SK-N-SH (cell line): ENCODE measurements at regions not wholly inside any gene's neighbourhood (a gene's known extent, or its start where the extent isn't known, plus 50 kb on each side); places are given as distances from the start of the nearest gene placed in this dataset.

Source experiments
- CTCF ChIA-PET: fragments of 300-600, 350-600 bp; formaldehyde crosslinking; extraction: SDS; loops from one replicate; lab custom pipeline; 2021; lab: Yijun Ruan, JAX
- POLR2A ChIA-PET: fragments of 350-600 bp; sonication (Branson Sonifier 250); formaldehyde crosslinking; extraction: SDS; loops from one replicate; lab custom pipeline; 2020; ENCODE audit warnings: antibody characterized with exemption, inconsistent platforms; lab: Yijun Ruan, JAX
- DNase-seq: peaks from one replicate; pipeline ENCODE4 v3.0.0; 2012
- H2AFZ ChIP-seq: fragments of 200-600 bp; sonication (generic); 2 replicates; pipeline ENCODE4 v1.8.1; 2016; ENCODE audit warnings: antibody characterized with exemption, mild to moderate bottlenecking, low read depth
- H3F3A ChIP-seq: fragments of 200-600 bp; sonication (generic); replicated peaks from 2 replicates; pipeline ENCODE3; 2016; ENCODE audit warnings: antibody characterized with exemption, mild to moderate bottlenecking; ENCODE audit not compliant: insufficient read depth
- H3K27ac ChIP-seq, 2 experiments: fragments of 200-500 bp in 1 of 2; fragments of 200-600 bp in 1 of 2; sonication (Bioruptor generic) in 1 of 2; sonication (generic), shearing (Covaris generic) in 1 of 2; 2 replicates each; pipeline versions ENCODE4 v1.5.1 to v1.6.1; 2014 to 2016; ENCODE audit warnings: low read depth in 2 of 2, inconsistent platforms in 1 of 2, low read length in 1 of 2, mild to moderate bottlenecking in 1 of 2, mixed read lengths in 1 of 2
- H3K27me3 ChIP-seq: fragments of 200-600 bp; sonication (generic), shearing (Covaris generic); 2 replicates; pipeline ENCODE4 v1.6.1; 2016; ENCODE audit warnings: mixed run types; ENCODE audit not compliant: insufficient read depth
- H3K36me3 ChIP-seq, 2 experiments: fragments of 200-500 bp in 1 of 2; fragments of 200-600 bp in 1 of 2; sonication (Bioruptor generic) in 1 of 2; sonication (generic) in 1 of 2; replicated peaks in 1 of 2; 2 replicates each; pipeline versions ENCODE3 to v1.5.1; 2014 to 2016; ENCODE audit warnings: low read length in 1 of 2, mild to moderate bottlenecking in 1 of 2; ENCODE audit not compliant: insufficient read depth in 2 of 2, control insufficient read depth in 1 of 2
- H3K4me1 ChIP-seq, 2 experiments: fragments of 200-500 bp in 1 of 2; fragments of 200-600 bp in 1 of 2; sonication (Bioruptor generic) in 1 of 2; sonication (generic), shearing (Covaris generic) in 1 of 2; 2 replicates each; pipeline versions ENCODE4 v1.5.1 to v1.6.1; 2014 to 2016; ENCODE audit warnings: low read depth in 1 of 2, low read length in 1 of 2, mixed run types in 1 of 2; ENCODE audit not compliant: insufficient read depth in 2 of 2, control insufficient read depth in 1 of 2
- H3K4me2 ChIP-seq: fragments of 200-600 bp; sonication (generic), shearing (Covaris generic); 2 replicates; pipeline ENCODE4 v1.6.1; 2017; ENCODE audit warnings: mixed run types
- H3K4me3 ChIP-seq, 2 experiments: fragments of 200-500 bp in 1 of 2; fragments of 200-600 bp in 1 of 2; sonication (Bioruptor generic) in 1 of 2; sonication (generic), shearing (Covaris generic) in 1 of 2; 2 replicates each; pipeline versions ENCODE4 v1.5.1 to v1.8.1; 2014 to 2016; ENCODE audit warnings: low read depth in 2 of 2, inconsistent platforms in 1 of 2, low read length in 1 of 2, mild to moderate bottlenecking in 1 of 2, mixed read lengths in 1 of 2, moderate library complexity in 1 of 2
- H3K79me2 ChIP-seq: fragments of 200-600 bp; sonication (generic); 2 replicates; pipeline ENCODE4 v1.8.1; 2017; ENCODE audit warnings: mild to moderate bottlenecking; ENCODE audit not compliant: insufficient read depth
- H3K9ac ChIP-seq: fragments of 200-600 bp; sonication (generic); 2 replicates; pipeline ENCODE4 v1.6.1; 2017; ENCODE audit warnings: mixed run types
- H3K9me2 ChIP-seq: fragments of 200-600 bp; sonication (generic); 2 replicates; pipeline ENCODE4 v1.6.1; 2017; ENCODE audit warnings: mixed run types
- H3K9me3 ChIP-seq: fragments of 200-600 bp; sonication (generic); 2 replicates; pipeline ENCODE4 v1.6.1; 2017; ENCODE audit warnings: mixed run types, mild to moderate bottlenecking, moderate library complexity
- H4K20me1 ChIP-seq: fragments of 200-600 bp; sonication (generic); 2 replicates; pipeline ENCODE4 v1.6.1; 2017; ENCODE audit warnings: mild to moderate bottlenecking, mixed run types; ENCODE audit not compliant: insufficient read depth
- CHD2 ChIP-seq: fragments of 150-350 bp; IDR thresholded peaks from 2 replicates; pipeline ENCODE4 v1.6.1; 2018; ENCODE audit warnings: low read length; ENCODE audit not compliant: partially characterized antibody
- CTCF ChIP-seq: fragments of 200-600 bp; sonication (generic); IDR thresholded peaks from 2 replicates; pipeline ENCODE4 v1.6.1; 2017; ENCODE audit warnings: antibody characterized with exemption, mild to moderate bottlenecking, moderate library complexity
- ELF1 ChIP-seq: IDR thresholded peaks from 2 replicates; pipeline ENCODE4 v1.4.0; 2012
- FOSL2 ChIP-seq: IDR thresholded peaks from 2 replicates; pipeline ENCODE4 v1.4.0; 2012; ENCODE audit warnings: low read depth, mild to moderate bottlenecking, moderate library complexity, borderline replicate concordance
- FOXJ3 ChIP-seq: sonication (generic); formaldehyde crosslinking; IDR thresholded peaks from 2 replicates; pipeline ENCODE4 v1.5.1; 2020; ENCODE audit warnings: mild to moderate bottlenecking, missing genetic modification reagents
- JUND ChIP-seq: IDR thresholded peaks from 2 replicates; pipeline ENCODE4 v1.4.0; 2012
- MEF2A ChIP-seq: IDR thresholded peaks from 2 replicates; pipeline ENCODE4 v1.4.0; 2012; ENCODE audit warnings: low read depth, borderline replicate concordance
- NRF1 ChIP-seq: IDR thresholded peaks from 2 replicates; pipeline ENCODE4 v1.6.1; 2012; ENCODE audit warnings: low read depth, mild to moderate bottlenecking, low read length
- PBX3 ChIP-seq: IDR thresholded peaks from 2 replicates; pipeline ENCODE4; 2012
- POLR2AphosphoS5 ChIP-seq: IDR thresholded peaks from 2 replicates; pipeline ENCODE4 v1.6.1; 2012; ENCODE audit warnings: low read depth, low read length
- RAD21 ChIP-seq: IDR thresholded peaks from 2 replicates; pipeline ENCODE4 v1.6.1; 2012; ENCODE audit warnings: mild to moderate bottlenecking, low read length
- REST ChIP-seq: IDR thresholded peaks from 2 replicates; pipeline ENCODE4 v1.6.1; 2012; ENCODE audit warnings: mild to moderate bottlenecking, low read depth, low read length, moderate library complexity
- SMC3 ChIP-seq: IDR thresholded peaks from 2 replicates; pipeline ENCODE4 v1.6.1; 2012; ENCODE audit warnings: low read depth, low read length, improper control_type of control experiment
- YY1 ChIP-seq: IDR thresholded peaks from 2 replicates; pipeline ENCODE4 v1.4.0; 2012; ENCODE audit warnings: low read depth, mild to moderate bottlenecking
- ZBTB33 ChIP-seq: IDR thresholded peaks from 2 replicates; pipeline ENCODE4 v1.4.0; 2012; ENCODE audit warnings: low read depth, borderline replicate concordance
- whole genome bisulfite sequencing: methylation state at CpG from one replicate; pipeline ENCODE4 v1.1.6; 2017; ENCODE audit warnings: low lambda C conversion rate; 5-methylcytosine and 5-hydroxymethylcytosine counted together

- no peak overlapping the region for H2AFZ ChIP-seq
- CTCF ChIA-PET: interaction anchor here (1.2 to 1.9 kb wide), 2 partner anchors 13 to 55 kb away, joined by 3 to 5 read pairs; no protein-coding TSS in a partner anchor
- H3K4me1 ChIP-seq: no peaks in the 10 kb centered on the region; a peak in 1 of 4 replicates
- H3K36me3 ChIP-seq: no peaks in the 10 kb centered on the region
- no peaks in the 10 kb centered on the region for H3K27me3 ChIP-seq
- no peaks in the 10 kb centered on the region for H3K9me2 ChIP-seq
- 35% methylated on average over 18 of the region's 24 CpGs for WGBS
- H3K9ac ChIP-seq: no peak overlapping the region
- no peak for DNase-seq
- no peaks in the 10 kb centered on the region for H4K20me1 ChIP-seq
- no peak overlapping the region for H3K4me3 ChIP-seq
- H3K79me2 ChIP-seq: no peaks in the 10 kb centered on the region
- TF ChIP-seq JUND (no peak), NRF1 (no peak), FOSL2 (no peak), ZBTB33 (no peak), CHD2 (no peak), MEF2A (no peak), PBX3 (no peak), REST (no peak), CTCF (no peak), RAD21 (no peak), YY1 (no peak), ELF1 (no peak), SMC3 (no peak), POLR2AphosphoS5 (no peak), FOXJ3 (no peak)
- H3K4me2 ChIP-seq: no peak overlapping the region
- no peaks in the 10 kb centered on the region for H3F3A ChIP-seq
- H3K9me3 ChIP-seq: no peaks in the 10 kb centered on the region
- no peak overlapping the region for H3K27ac ChIP-seq
- POLR2A ChIA-PET: no interaction called here
These were observed 139.7 kb downstream of the BRD1 start for GRCh38 chr22:49687786-49688515.
